HCT116 (cell line): ENCODE measurements at regions not wholly inside any gene's neighbourhood (a gene's known extent, or its start where the extent isn't known, plus 50 kb on each side); places are given as distances from the start of the nearest gene placed in this dataset.

Experiments used
- ATAC-seq: fragments of 200-7000 bp; cut with Tn5 transposase; 2 replicates; pipeline ENCODE4 v1.9.1; 2020; ENCODE audit warnings: mild to moderate bottlenecking, moderate library complexity
- BruUV-seq: library from RNA; stranded (reverse); fragments of 400-500 nt; replicated peaks from 2 replicates; lab custom pipeline; 2021; lab: Mats Ljungman, UMichigan
- CTCF ChIA-PET: fragments of 300-600 bp; sonication (Branson Sonifier 250); formaldehyde crosslinking; loops from one replicate; lab custom pipeline; 2021; ENCODE audit warnings: antibody characterized with exemption; lab: Charles Lee
- POLR2A ChIA-PET: fragments of 300-600, 350-600 bp; sonication (Branson Sonifier 250); formaldehyde crosslinking; loops from one replicate; lab custom pipeline; 2021; ENCODE audit warnings: antibody characterized with exemption; lab: Charles Lee
- RAD21 ChIA-PET, 2 experiments: fragments of 300-600 bp; sonication (Branson Sonifier 250); formaldehyde crosslinking; loops; one replicate each; lab custom pipeline; 2023; ENCODE audit warnings: low total read pairs in 2 of 2; ENCODE audit not compliant: uncharacterized antibody in 2 of 2, unreplicated experiment in 2 of 2, low non-redundant PET in 1 of 2; lab: Charles Lee
- DNase-seq: peaks from one replicate; pipeline ENCODE4 v3.0.0-alpha.2; 2010; ENCODE audit warnings: low read depth, low spot score
- H2AFZ ChIP-seq: fragments of 200-600 bp; shearing (Covaris generic), sonication (generic); 2 replicates; pipeline ENCODE4 v1.6.1; 2017; ENCODE audit warnings: low read depth, mixed run types, mixed read lengths, antibody characterized with exemption, low read length; ENCODE audit not compliant: poor library complexity, severe bottlenecking
- H3K27ac ChIP-seq: 2 replicates; pipeline ENCODE4 v1.5.1; 2012; ENCODE audit warnings: low read depth, low read length
- H3K27me3 ChIP-seq: fragments of 200-600 bp; sonication (generic); 2 replicates; pipeline ENCODE4 v1.6.1; 2016; ENCODE audit warnings: mixed run types, low read length, mixed read lengths; ENCODE audit not compliant: insufficient read depth
- H3K36me3 ChIP-seq, 2 experiments: fragments of 200-500 bp in 1 of 2; fragments of 200-600 bp in 1 of 2; sonication (Bioruptor generic) in 1 of 2; sonication (generic) in 1 of 2; 2 replicates each; pipeline versions ENCODE4 v1.5.1 to v1.6.1; 2014 to 2016; ENCODE audit warnings: low read length in 2 of 2, inconsistent platforms in 1 of 2, mixed read lengths in 1 of 2, mixed run types in 1 of 2; ENCODE audit not compliant: insufficient read depth in 2 of 2, control insufficient read depth in 1 of 2
- H3K4me1 ChIP-seq, 2 experiments: fragments of 200-600 bp in 1 of 2; sonication (generic) in 1 of 2; 2 replicates each; pipeline versions ENCODE4 v1.5.1 to v1.6.1; 2012 to 2017; ENCODE audit warnings: low read length in 2 of 2, inconsistent platforms in 1 of 2, mild to moderate bottlenecking in 1 of 2, mixed read lengths in 1 of 2, mixed run types in 1 of 2, moderate library complexity in 1 of 2; ENCODE audit not compliant: insufficient read depth in 2 of 2, control insufficient read depth in 1 of 2
- H3K4me2 ChIP-seq: fragments of 200-600 bp; sonication (generic); 2 replicates; pipeline ENCODE4 v1.6.1; 2017; ENCODE audit warnings: mixed run types, low read length, mixed read lengths
- H3K4me3 ChIP-seq, 2 experiments: fragments of 200-600 bp in 1 of 2; sonication (generic) in 1 of 2; replicated peaks in 1 of 2; 2 replicates each; pipeline ENCODE4 v1.5.1; 2011 to 2016; ENCODE audit warnings: low read length in 2 of 2, control low read depth in 1 of 2, low read depth in 1 of 2, mild to moderate bottlenecking in 1 of 2, mixed read lengths in 1 of 2, mixed run types in 1 of 2
- H3K79me2 ChIP-seq: fragments of 200-600 bp; sonication (generic); 2 replicates; pipeline ENCODE4 v1.6.1; 2017; ENCODE audit warnings: mild to moderate bottlenecking, mixed run types, low read length, moderate library complexity, mixed read lengths; ENCODE audit not compliant: insufficient read depth
- H3K9ac ChIP-seq: fragments of 200-600 bp; sonication (generic); 2 replicates; pipeline ENCODE4 v1.6.1; 2016; ENCODE audit warnings: low read length, mixed read lengths
- H3K9me2 ChIP-seq: fragments of 200-600 bp; sonication (generic), shearing (Covaris generic); 2 replicates; pipeline ENCODE4 v1.6.1; 2017; ENCODE audit warnings: mixed run types, mild to moderate bottlenecking, moderate library complexity; ENCODE audit not compliant: insufficient read depth
- H3K9me3 ChIP-seq, 2 experiments: fragments of 200-500 bp in 1 of 2; fragments of 200-600 bp in 1 of 2; sonication (Bioruptor generic) in 1 of 2; sonication (generic) in 1 of 2; 2 replicates each; pipeline ENCODE4 v1.6.1; 2014 to 2017; ENCODE audit warnings: low read length in 2 of 2, mixed read lengths in 2 of 2, inconsistent platforms in 1 of 2, low read depth in 1 of 2, mild to moderate bottlenecking in 1 of 2, mixed run types in 1 of 2, moderate library complexity in 1 of 2; ENCODE audit not compliant: control insufficient read depth in 1 of 2, insufficient read depth in 1 of 2
- H4K20me1 ChIP-seq: fragments of 200-600 bp; sonication (generic), shearing (Covaris generic); 2 replicates; pipeline ENCODE4 v1.6.1; 2017; ENCODE audit warnings: mixed run types, mild to moderate bottlenecking, moderate library complexity; ENCODE audit not compliant: insufficient read depth
- CBX3 ChIP-seq: IDR thresholded peaks from 2 replicates; pipeline ENCODE4 v1.6.1; 2012; ENCODE audit warnings: low read depth
- CEBPB ChIP-seq: IDR thresholded peaks from 2 replicates; pipeline ENCODE4 v1.6.1; 2012; ENCODE audit warnings: low read depth
- EGR1 ChIP-seq: IDR thresholded peaks from 2 replicates; pipeline ENCODE4 v1.6.1; 2012; ENCODE audit warnings: low read depth
- ELF1 ChIP-seq: IDR thresholded peaks from 2 replicates; pipeline ENCODE4 v1.6.1; 2012; ENCODE audit warnings: low read depth, borderline replicate concordance
- EZH2 ChIP-seq: fragments of 200-600 bp; sonication (generic); IDR thresholded peaks from 2 replicates; pipeline ENCODE4 v1.6.1; 2017; ENCODE audit warnings: antibody characterized with exemption, mixed run types
- EZH2phosphoT487 ChIP-seq: fragments of 200-600 bp; IDR thresholded peaks from 2 replicates; pipeline ENCODE4 v1.6.1; 2018; ENCODE audit warnings: antibody characterized with exemption, borderline replicate concordance
- FOSL1 ChIP-seq: IDR thresholded peaks from 2 replicates; pipeline ENCODE4 v1.6.1; 2012; ENCODE audit warnings: low read depth
- JUND ChIP-seq: IDR thresholded peaks from 2 replicates; pipeline ENCODE4 v1.6.1; 2012
- POLR2A ChIP-seq: IDR thresholded peaks from 2 replicates; pipeline ENCODE4 v1.7.0; 2011; ENCODE audit warnings: borderline replicate concordance; ENCODE audit not compliant: insufficient read depth, insufficient read length; ENCODE audit errors: extremely low read depth
- POLR2AphosphoS5 ChIP-seq: IDR thresholded peaks from 2 replicates; pipeline ENCODE4 v1.6.1; 2011; ENCODE audit warnings: mild to moderate bottlenecking, low read depth, low read length, moderate library complexity
- RAD21 ChIP-seq: IDR thresholded peaks from 2 replicates; pipeline ENCODE4 v1.6.1; 2012; ENCODE audit warnings: low read depth, mild to moderate bottlenecking
- SIN3A ChIP-seq: IDR thresholded peaks from 2 replicates; pipeline ENCODE4 v1.6.1; 2012; ENCODE audit warnings: low read depth
- SRF ChIP-seq: IDR thresholded peaks from 2 replicates; pipeline ENCODE4 v1.6.1; 2012; ENCODE audit warnings: low read depth
- TCF7L2 ChIP-seq: IDR thresholded peaks from 2 replicates; pipeline ENCODE4 v1.7.0; 2011; ENCODE audit warnings: borderline replicate concordance, inconsistent platforms; ENCODE audit not compliant: insufficient read depth, insufficient read length; ENCODE audit errors: extremely low read depth
- YY1 ChIP-seq: IDR thresholded peaks from 2 replicates; pipeline ENCODE4 v1.6.1; 2011; ENCODE audit warnings: low read length, low read depth, moderate library complexity, mild to moderate bottlenecking; ENCODE audit not compliant: insufficient replicate concordance; ENCODE audit errors: extremely low read depth
- ZFX ChIP-seq: fragments of 450-650 bp; IDR thresholded peaks from 2 replicates; pipeline ENCODE4 v1.6.1; 2017
- ZNF274 ChIP-seq: fragments of 200-500 bp; sonication (Bioruptor generic); IDR thresholded peaks from 2 replicates; pipeline ENCODE4 v1.6.1; 2014; ENCODE audit warnings: mild to moderate bottlenecking, low read depth, low read length, inconsistent platforms
- intact Hi-C: fragments of 100-400 bp; cut with micrococcal nuclease; formaldehyde crosslinking; loops from 2 replicates; pipeline ENCODE4 v1.10.0; 2022
- TF ChIP-seq, protein P1 (sequence below): IDR thresholded peaks from 2 replicates; pipeline ENCODE4 v1.6.1; 2011; ENCODE audit warnings: mild to moderate bottlenecking, low read length, moderate library complexity; ENCODE audit not compliant: insufficient replicate concordance; ENCODE audit errors: extremely low read depth
- TF ChIP-seq, protein P2 (sequence below): IDR thresholded peaks from 2 replicates; pipeline ENCODE4 v1.6.1; 2012

DNA sequence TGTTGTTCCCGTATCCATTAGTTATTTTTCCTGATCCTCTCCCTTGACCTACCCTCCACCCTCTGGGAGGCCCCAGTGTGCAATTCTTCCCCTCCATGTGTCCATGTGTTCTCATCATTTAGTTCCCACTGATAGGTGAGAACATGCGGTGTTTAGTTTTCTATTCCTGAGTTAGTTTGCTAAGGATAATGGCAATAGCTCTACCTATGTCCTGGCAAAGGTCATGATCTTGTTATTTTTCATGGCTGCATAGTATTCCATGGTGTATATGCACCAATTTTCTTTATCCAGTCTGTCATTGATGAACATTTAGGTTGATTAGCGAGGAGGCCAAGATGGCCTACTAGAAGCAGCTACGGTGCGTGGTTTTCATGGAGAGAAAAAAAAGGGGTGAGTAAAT lies 714.1 kb downstream of the STIM2 start:
- H3K27ac ChIP-seq, result no peak overlapping the region
- no peak overlapping the region for H3K9ac ChIP-seq
- H3K4me3 ChIP-seq, result no peak overlapping the region
- H2AFZ ChIP-seq, result no peak overlapping the region
- BruUV-seq, result no TSS peak
- RAD21 ChIA-PET, result no interaction called here
- TF ChIP-seq ZNF274, result no peak
- TF ChIP-seq EZH2, result no peak
- no peak for TF ChIP-seq CBX3
- TF ChIP-seq RAD21, result no peak
- TF ChIP-seq ZFX, result no peak
- TF ChIP-seq CEBPB, result no peak
- no peak for TF ChIP-seq FOSL1
- no peak for TF ChIP-seq JUND
- H3K79me2 ChIP-seq, result no peaks in the 10 kb centered on the region
- no peaks in the 10 kb centered on the region for H4K20me1 ChIP-seq
- no peak for ATAC-seq
- H3K9me3 ChIP-seq, result no peaks in the 10 kb centered on the region
- H3K9me2 ChIP-seq, result no peaks in the 10 kb centered on the region
- intact Hi-C loops, result no loop called here
- H3K4me1 ChIP-seq, result no peaks in the 10 kb centered on the region
- no peaks in the 10 kb centered on the region for H3K36me3 ChIP-seq
- H3K27me3 ChIP-seq, result no peaks in the 10 kb centered on the region
- POLR2A ChIA-PET, result no interaction called here
- H3K4me2 ChIP-seq, result no peak overlapping the region
- CTCF ChIA-PET, result no interaction called here
- no peak for DNase-seq

DNA sequence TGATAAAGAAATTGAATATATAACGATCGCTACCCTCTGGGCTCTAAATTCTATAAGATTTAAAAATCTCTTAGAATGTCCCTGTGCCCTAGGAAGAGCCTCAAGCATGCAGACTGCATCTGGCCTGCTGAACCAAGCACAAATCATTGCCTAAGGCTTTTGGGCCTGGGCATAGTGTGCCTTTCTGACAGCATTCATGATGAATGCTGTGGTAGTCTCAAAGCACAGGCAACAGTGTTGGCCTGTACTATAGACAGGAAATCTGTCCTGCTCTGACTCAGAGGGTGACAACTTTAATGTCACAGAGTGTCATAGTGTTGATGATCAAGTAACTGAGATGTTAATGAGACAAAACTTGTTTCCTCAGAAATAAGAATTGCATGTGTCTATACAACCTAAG lies 717.3 kb downstream of the STIM2 start:
- no peak overlapping the region for H3K27ac ChIP-seq
- POLR2A ChIA-PET, result no interaction called here
- RAD21 ChIA-PET, result no interaction called here
- H3K4me1 ChIP-seq, result no peaks in the 10 kb centered on the region
- H3K27me3 ChIP-seq, result no peaks in the 10 kb centered on the region
- DNase-seq (no peak), ATAC-seq (no peak)
- H3K4me3 ChIP-seq, result no peak overlapping the region
- no peak overlapping the region for H3K9ac ChIP-seq
- H4K20me1 ChIP-seq, result no peaks in the 10 kb centered on the region
- intact Hi-C loops, result no loop called here
- no peaks in the 10 kb centered on the region for H3K79me2 ChIP-seq
- H3K36me3 ChIP-seq, result no peaks in the 10 kb centered on the region
- no peak overlapping the region for H3K4me2 ChIP-seq
- BruUV-seq, result no TSS peak
- CTCF ChIA-PET, result no interaction called here
- no peaks in the 10 kb centered on the region for H3K9me3 ChIP-seq
- no peak overlapping the region for H2AFZ ChIP-seq
- TF ChIP-seq POLR2A (no peak), POLR2AphosphoS5 (no peak), ZFX (no peak), SRF (no peak), EGR1 (no peak), CBX3 (no peak), EZH2 (no peak), JUND (no peak), TCF7L2 (no peak), ZNF274 (no peak), EZH2phosphoT487 (no peak), YY1 (no peak), CEBPB (no peak), ELF1 (no peak), FOSL1 (no peak), SIN3A (no peak)
- TF ChIP-seq, protein P1, sequence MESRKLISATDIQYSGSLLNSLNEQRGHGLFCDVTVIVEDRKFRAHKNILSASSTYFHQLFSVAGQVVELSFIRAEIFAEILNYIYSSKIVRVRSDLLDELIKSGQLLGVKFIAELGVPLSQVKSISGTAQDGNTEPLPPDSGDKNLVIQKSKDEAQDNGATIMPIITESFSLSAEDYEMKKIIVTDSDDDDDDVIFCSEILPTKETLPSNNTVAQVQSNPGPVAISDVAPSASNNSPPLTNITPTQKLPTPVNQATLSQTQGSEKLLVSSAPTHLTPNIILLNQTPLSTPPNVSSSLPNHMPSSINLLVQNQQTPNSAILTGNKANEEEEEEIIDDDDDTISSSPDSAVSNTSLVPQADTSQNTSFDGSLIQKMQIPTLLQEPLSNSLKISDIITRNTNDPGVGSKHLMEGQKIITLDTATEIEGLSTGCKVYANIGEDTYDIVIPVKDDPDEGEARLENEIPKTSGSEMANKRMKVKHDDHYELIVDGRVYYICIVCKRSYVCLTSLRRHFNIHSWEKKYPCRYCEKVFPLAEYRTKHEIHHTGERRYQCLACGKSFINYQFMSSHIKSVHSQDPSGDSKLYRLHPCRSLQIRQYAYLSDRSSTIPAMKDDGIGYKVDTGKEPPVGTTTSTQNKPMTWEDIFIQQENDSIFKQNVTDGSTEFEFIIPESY, result no peak
- TF ChIP-seq, protein P2, sequence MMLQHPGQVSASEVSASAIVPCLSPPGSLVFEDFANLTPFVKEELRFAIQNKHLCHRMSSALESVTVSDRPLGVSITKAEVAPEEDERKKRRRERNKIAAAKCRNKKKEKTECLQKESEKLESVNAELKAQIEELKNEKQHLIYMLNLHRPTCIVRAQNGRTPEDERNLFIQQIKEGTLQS, result no peak
- TF ChIP-seq, all 23 proteins: peak for 0
- no peaks in the 10 kb centered on the region for H3K9me2 ChIP-seq
